ENCODE measurements at regions not wholly inside any gene's neighbourhood (a gene's known extent, or its start where the extent isn't known, plus 50 kb on each side); places are given as distances from the start of the nearest gene placed in this dataset.

GRCh38 chr5:125505115-125505514 is 758.7 kb upstream of the ZNF608 start:
- no peak for DNase-seq (ENCODE audit: low spot score)

- no peak for DNase-seq (ENCODE audit: low spot score)
These were observed 759.7 kb upstream of the ZNF608 start for GRCh38 chr5:125506124-125506523.

GRCh38 chr5:125508225-125508624 is 761.8 kb upstream of the ZNF608 start:
- DNase-seq (ENCODE audit: low spot score), result no peak

GRCh38 chr5:125510651-125511050 is 764.2 kb upstream of the ZNF608 start:
- no peak for DNase-seq (ENCODE audit: low spot score)

GRCh38 chr5:125517973-125518550 is 771.6 kb upstream of the ZNF608 start:
- DNase-seq (ENCODE audit: low spot score), result no peak

GRCh38 chr5:125521289-125521688 is 774.9 kb upstream of the ZNF608 start:
- DNase-seq (ENCODE audit: low spot score), result no peak

DNA sequence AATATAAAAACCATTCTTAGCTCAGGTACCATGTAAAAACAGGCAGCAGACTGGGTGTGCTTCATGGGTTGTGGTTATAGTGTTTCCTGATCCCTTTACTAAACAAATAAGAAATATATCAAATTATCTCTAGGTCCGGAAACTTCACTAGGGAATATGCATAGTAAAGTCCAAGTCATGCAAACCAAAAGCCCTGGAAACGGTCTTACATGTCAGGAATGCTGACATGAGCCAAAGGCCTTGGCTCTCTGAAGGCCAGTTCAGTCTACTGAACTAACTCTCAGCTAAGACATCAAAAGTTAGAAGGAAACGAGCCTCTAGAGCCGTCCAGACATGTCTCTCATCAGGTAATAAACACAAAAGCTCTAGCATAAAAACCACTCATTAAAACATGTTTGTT is 778.9 kb upstream of the ZNF608 start:
- no peak for DNase-seq (ENCODE audit: low spot score)

- DNase-seq (ENCODE audit: low spot score), result no peak
These were observed 780.5 kb upstream of the ZNF608 start for GRCh38 chr5:125526966-125527365.

DNA sequence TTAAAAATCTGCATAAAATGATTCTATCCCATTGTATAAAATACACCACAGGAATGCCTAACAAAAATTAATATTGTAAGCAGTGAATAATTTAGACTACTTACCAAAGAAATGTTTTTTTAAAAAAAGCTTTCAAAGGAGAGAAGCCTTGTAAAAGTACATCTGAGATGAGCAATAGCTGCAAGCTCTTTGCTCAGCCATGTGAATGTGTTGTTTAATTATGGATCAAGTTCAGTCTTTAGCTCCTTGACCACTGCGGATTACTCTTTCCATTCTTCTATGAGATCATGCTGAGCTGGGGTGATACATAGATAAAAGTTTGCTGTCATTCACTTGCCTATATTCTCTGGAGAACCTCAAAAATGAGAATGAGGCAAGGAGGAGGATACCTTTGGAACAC is 782.4 kb upstream of the ZNF608 start:
- DNase-seq (ENCODE audit: low spot score), result no peak

DNA sequence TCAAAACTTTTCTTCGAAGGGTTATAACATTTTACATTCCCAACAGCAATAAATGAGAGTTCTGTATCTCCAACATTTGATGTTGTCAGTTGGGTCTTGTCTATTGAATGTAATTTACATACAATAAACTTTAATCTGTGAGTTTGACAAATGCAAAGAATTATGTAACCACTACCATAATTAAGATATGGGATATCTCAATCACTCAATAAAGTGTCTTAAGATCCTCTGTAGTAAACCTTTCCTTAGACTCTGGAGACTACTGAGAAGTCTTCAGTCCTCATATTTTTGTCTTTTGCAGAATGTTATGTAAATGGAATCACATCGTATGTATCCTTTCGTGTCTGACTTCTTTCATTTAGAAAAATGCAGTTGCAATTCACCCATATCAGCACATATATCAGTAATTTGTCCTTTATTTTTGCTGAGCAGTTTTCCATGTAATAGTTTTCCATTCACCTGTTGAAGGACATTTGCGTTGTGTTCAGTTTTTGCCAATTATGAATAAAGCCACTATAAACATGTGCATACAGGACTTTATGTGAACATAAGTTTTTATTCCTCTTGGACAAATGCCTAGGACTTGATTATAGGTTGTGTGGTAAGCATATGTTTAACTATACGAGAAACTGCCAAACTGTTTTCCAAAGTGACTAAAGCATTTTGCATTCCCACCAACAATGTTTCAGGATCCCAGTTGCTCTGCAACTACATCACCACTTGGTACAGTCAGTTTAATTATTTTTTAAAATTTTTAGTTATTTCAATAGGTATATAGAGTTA is 784.6 kb upstream of the ZNF608 start:
- DNase-seq (ENCODE audit: low spot score), result no peak

DNA sequence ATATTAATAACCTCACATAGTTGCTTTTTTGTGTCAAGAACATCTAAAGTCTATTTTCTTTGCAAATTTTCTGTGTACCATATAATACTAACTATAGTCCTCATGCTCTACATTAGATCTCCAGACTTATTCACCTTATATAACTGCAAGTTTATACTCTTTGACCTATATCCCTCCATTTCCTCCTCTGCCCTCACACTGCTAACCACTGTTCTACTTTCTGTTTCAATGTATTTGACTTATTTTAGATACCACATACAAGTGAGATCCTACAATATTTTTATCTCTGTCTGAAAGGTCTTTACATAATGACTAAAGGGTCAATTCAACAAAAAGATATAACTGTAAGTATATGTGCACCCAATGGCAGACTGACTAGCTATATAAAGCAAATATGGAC is 789.7 kb upstream of the ZNF608 start:
- DNase-seq (ENCODE audit: low spot score), result no peak

DNA sequence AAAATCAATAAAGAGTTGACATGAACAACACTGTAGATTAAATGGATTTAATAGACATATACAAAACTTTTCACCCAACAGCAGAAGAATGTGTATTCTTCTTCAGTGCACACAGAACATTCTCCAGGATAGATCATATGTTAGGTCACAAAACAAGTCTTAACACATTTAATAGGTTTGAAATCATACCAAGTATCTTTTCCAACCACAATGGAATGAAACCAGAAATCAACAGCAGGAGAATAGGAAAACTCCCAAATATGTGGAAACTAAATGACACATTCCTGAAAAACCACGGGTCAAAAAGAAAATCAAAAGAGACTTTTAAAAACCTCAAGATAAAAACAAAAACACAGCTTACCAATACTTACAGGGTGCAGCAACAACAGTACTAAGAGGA is 790.1 kb upstream of the ZNF608 start:
- DNase-seq (ENCODE audit: low spot score), result no peak

GRCh38 chr5:125537661-125538060 is 791.2 kb upstream of the ZNF608 start:
- no peak for DNase-seq (ENCODE audit: low spot score)

DNA sequence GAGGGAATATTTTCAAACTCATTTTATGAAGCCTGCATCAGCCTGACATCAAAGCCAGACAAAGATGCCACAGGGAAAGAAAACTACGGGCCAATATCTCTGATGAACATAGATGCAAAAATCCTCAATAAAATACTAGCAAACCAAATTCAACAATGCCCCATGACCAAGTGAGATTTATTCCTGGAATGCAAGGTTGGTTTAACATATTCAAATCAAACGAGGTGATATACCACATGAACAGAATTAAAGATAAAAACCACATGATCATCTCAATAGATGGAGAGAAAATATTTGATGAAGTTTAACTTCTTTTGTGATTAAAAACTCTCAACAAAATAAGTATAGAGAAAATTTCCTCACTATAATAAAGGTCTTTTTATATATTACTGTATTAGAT is 792.0 kb upstream of the ZNF608 start:
- DNase-seq (ENCODE audit: low spot score), result no peak

GRCh38 chr5:125541085-125541484 is 794.6 kb upstream of the ZNF608 start:
- no peak for DNase-seq (ENCODE audit: low spot score)

GRCh38 chr5:125549322-125549911 is 803.0 kb upstream of the ZNF608 start:
- no peak for DNase-seq (ENCODE audit: low spot score)

DNA sequence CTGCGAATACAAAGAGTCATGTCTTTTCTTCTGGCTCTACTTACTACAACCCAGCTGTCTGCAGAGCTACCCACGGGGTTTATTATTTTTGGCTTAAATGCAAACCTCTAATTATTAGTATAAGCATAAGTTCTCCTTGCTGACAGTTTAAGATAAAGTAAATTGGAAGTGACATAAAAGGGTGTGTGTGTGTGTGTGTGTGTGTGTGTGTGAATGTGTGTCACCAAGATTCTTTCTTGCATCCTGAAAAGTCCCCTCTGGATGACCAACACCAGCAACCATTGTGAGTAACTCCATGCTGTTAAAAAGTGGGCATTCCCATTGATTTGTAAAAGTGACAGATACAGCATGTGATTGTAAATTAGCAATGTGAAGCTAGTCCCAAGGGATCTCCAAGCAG is 803.8 kb upstream of the ZNF608 start:
- DNase-seq (ENCODE audit: low spot score), result no peak

GRCh38 chr5:125551246-125551645 is 804.8 kb upstream of the ZNF608 start:
- no peak for DNase-seq (ENCODE audit: low spot score)

DNA sequence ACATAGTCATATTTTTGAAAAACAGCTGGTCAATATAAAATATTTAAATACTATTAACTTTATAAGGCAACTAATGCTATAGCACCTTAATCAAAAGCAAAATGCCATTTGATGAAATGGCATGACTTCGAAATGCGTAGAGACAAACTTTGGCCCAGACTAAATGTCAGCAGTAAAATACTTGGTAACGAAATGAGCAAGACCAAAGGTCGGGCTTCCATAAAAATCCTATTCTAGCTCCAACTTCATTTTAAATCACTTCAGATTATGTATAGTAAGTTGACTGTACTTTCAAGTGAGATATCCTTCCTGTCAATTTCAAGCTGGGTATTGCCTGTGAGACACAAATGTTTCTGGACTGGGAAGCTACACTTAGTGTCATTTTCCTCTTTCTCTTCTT is 805.4 kb upstream of the ZNF608 start:
- DNase-seq (ENCODE audit: low spot score), result no peak

- DNase-seq (ENCODE audit: low spot score), result no peak
These were observed 806.0 kb upstream of the ZNF608 start for GRCh38 chr5:125552486-125552885.

GRCh38 chr5:125554355-125554754 is 807.9 kb upstream of the ZNF608 start:
- no peak for DNase-seq (ENCODE audit: low spot score)

DNA sequence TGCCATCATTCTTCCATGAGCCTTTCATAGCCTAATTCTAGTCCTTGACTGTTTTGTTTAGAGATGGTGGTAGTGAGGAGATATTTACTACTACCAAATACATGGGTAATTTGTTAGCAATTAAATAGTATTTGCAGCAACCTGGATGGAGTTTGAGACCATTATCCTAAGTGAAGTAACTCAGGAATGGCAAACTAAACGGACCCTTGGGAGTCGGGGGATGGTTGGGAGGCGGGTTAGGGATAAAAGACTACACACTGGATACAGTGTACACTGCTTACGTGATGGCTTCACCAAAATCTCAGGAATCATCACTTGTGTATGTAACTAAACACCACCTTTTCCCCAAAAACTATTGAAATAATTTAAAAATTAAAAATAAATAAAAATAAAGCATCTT is 809.2 kb upstream of the ZNF608 start:
- no peak for DNase-seq (ENCODE audit: low spot score)

- no peak for DNase-seq (ENCODE audit: low spot score)
These were observed 811.6 kb upstream of the ZNF608 start for GRCh38 chr5:125558016-125558415.

DNA sequence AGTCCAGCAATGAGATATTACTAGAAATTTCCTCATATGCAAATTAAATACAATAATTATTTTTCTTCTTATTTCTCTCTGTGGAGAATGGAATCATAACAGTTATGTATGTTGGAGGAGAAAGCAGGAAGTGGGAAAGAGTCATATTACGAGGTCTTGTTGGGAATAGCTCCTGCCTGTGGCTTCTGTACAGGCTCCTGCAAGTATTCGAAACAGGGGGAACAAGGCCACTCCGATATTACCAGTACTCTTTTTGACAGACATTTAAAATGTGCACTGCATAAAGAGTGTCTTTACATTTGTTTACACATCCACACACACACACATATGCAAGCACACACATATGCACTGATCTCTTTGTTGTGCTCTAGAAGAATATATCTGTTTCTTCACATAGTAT is 812.0 kb upstream of the ZNF608 start:
- DNase-seq (ENCODE audit: low spot score), result no peak
